ENCODE measurements at regions not wholly inside any gene's neighbourhood (a gene's known extent, or its start where the extent isn't known, plus 50 kb on each side); places are given as distances from the start of the nearest gene placed in this dataset.

DNA sequence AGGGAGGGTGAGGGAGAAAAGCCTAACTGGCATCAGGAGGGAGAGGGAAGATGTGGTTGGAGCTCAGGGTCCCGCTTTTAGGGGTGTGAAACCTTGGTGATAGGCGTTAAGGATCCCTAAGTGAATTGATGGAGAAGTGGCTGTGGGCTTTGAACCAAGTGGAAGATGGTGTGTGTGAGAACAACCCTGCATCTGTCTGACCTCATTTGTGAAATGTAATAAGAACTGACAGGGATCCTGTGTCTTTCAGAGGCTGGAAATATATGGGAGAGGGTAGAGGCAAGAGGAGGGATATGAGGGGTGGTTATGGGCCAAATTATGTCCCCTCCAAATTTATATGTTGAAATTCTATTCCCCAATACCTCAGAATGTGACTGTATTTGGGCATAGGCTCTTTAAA lies 63.8 kb upstream of the NRXN3 start:
- 78% methylated on average over 2 of the region's 2 CpGs for WGBS (ENCODE audit: insufficient coverage)
- ChIA-PET POLR2A (no interaction called here), CTCF (no interaction called here)
- no peak overlapping the region for H3K27ac Mint-ChIP-seq
- intact Hi-C loops (cut with micrococcal nuclease) = no loop called here
- H3K9me3 Mint-ChIP-seq (ENCODE audit: insufficient read depth) = no peaks in the 10 kb centered on the region
- Histone ChIP-seq H3K79me2 (ENCODE audit: control insufficient read depth, insufficient read depth, low read length) (no peaks in the 10 kb centered on the region), H3K4me3 (ENCODE audit: control extremely low read depth in 1 of 5, extremely low read depth in 1 of 5, insufficient read depth in 1 of 5, low read depth in 2 of 5, low read length in 4 of 5) (no peak overlapping the region), H3K36me3 (replicated peaks in 1 of 2; ENCODE audit: control extremely low read depth in 1 of 2, control insufficient read depth in 1 of 2, extremely low read depth in 1 of 2, insufficient read depth in 2 of 2, low read length in 1 of 2) (no peaks in the 10 kb centered on the region), H3K4me2 (replicated peaks; ENCODE audit: low read depth, low read length, poor library complexity, severe bottlenecking) (no peak overlapping the region), H2AFZ (ENCODE audit: insufficient read depth, low read depth, low read length, poor library complexity, severe bottlenecking) (no peak overlapping the region), H3K9me3 (ENCODE audit: control extremely low read depth in 1 of 3, control insufficient read depth in 2 of 3, insufficient read depth in 1 of 3, low read length in 2 of 3) (no peaks in the 10 kb centered on the region), H3K27me3 (replicated peaks in 1 of 4; ENCODE audit: control extremely low read depth in 1 of 4, control insufficient read depth in 3 of 4, insufficient read depth in 4 of 4, low read length in 3 of 4) (no peaks in the 10 kb centered on the region), H4K20me1 (ENCODE audit: control insufficient read depth, insufficient read depth, low read length, poor library complexity, severe bottlenecking) (no peaks in the 10 kb centered on the region), H3K9ac (ENCODE audit: low read length) (no peak overlapping the region), H3K4me1 (ENCODE audit: control insufficient read depth in 2 of 2, insufficient read depth in 2 of 2, low read length in 2 of 2) (no peaks in the 10 kb centered on the region), H3K27ac (ENCODE audit: low read length in 2 of 2) (no peak overlapping the region)
- DNase-seq = no peak
- no peaks in the 10 kb centered on the region for H3K27me3 Mint-ChIP-seq
- no peak for TF ChIP-seq EZH2 (IDR thresholded peaks at IDR 0.05; ENCODE audit: borderline replicate concordance, insufficient read depth, low read depth, low read length, poor library complexity, severe bottlenecking)
- TF ChIP-seq, protein P1, sequence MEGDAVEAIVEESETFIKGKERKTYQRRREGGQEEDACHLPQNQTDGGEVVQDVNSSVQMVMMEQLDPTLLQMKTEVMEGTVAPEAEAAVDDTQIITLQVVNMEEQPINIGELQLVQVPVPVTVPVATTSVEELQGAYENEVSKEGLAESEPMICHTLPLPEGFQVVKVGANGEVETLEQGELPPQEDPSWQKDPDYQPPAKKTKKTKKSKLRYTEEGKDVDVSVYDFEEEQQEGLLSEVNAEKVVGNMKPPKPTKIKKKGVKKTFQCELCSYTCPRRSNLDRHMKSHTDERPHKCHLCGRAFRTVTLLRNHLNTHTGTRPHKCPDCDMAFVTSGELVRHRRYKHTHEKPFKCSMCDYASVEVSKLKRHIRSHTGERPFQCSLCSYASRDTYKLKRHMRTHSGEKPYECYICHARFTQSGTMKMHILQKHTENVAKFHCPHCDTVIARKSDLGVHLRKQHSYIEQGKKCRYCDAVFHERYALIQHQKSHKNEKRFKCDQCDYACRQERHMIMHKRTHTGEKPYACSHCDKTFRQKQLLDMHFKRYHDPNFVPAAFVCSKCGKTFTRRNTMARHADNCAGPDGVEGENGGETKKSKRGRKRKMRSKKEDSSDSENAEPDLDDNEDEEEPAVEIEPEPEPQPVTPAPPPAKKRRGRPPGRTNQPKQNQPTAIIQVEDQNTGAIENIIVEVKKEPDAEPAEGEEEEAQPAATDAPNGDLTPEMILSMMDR (IDR thresholded peaks at IDR 0.05) = no peak
- H3K4me3 Mint-ChIP-seq = no peak overlapping the region
- ATAC-seq (ENCODE audit: low read depth) = no peak
- H3K4me1 Mint-ChIP-seq = no peaks in the 10 kb centered on the region

DNA sequence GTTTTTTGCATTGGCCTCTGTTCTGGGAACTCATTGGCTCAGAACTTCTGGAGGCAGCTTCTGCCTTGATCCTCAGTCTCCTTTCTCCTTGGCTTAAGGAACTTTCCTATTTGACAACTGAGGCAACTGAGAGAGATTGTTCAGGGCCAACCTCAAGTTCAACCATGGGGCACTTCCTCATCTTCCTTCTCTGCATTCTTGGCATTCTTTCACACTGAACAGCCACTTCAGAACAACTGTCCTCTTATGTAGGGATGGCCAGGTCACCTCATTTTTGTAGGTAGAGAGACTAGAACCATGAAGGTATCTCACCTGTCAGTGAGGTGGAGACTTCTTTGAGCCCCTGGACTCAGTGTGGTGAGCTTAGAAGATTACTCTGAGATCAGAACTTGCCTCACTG lies 63.0 kb upstream of the NRXN3 start:
- DNase-seq (no peak), ATAC-seq (ENCODE audit: low read depth) (no peak)
- H3K9me3 ChIP-seq (ENCODE audit: control extremely low read depth in 1 of 3, control insufficient read depth in 2 of 3, insufficient read depth in 1 of 3, low read length in 2 of 3) = no peaks in the 10 kb centered on the region
- H3K79me2 ChIP-seq (ENCODE audit: control insufficient read depth, insufficient read depth, low read length) = no peaks in the 10 kb centered on the region
- H2AFZ ChIP-seq (ENCODE audit: insufficient read depth, low read depth, low read length, poor library complexity, severe bottlenecking) = no peak overlapping the region
- H3K27me3 Mint-ChIP-seq = no peaks in the 10 kb centered on the region
- no peaks in the 10 kb centered on the region for H4K20me1 ChIP-seq (ENCODE audit: control insufficient read depth, insufficient read depth, low read length, poor library complexity, severe bottlenecking)
- no peak overlapping the region for H3K4me2 ChIP-seq (replicated peaks; ENCODE audit: low read depth, low read length, poor library complexity, severe bottlenecking)
- no peaks in the 10 kb centered on the region for H3K4me1 Mint-ChIP-seq
- H3K27me3 ChIP-seq (replicated peaks in 1 of 4; ENCODE audit: control extremely low read depth in 1 of 4, control insufficient read depth in 3 of 4, insufficient read depth in 4 of 4, low read length in 3 of 4) = no peaks in the 10 kb centered on the region
- H3K36me3 ChIP-seq (replicated peaks in 1 of 2; ENCODE audit: control extremely low read depth in 1 of 2, control insufficient read depth in 1 of 2, extremely low read depth in 1 of 2, insufficient read depth in 2 of 2, low read length in 1 of 2) = no peaks in the 10 kb centered on the region
- no peaks in the 10 kb centered on the region for H3K9me3 Mint-ChIP-seq (ENCODE audit: insufficient read depth)
- no peaks in the 10 kb centered on the region for H3K4me1 ChIP-seq (ENCODE audit: control insufficient read depth in 2 of 2, insufficient read depth in 2 of 2, low read length in 2 of 2)
- H3K27ac Mint-ChIP-seq = no peak overlapping the region
- ChIA-PET POLR2A (no interaction called here), CTCF (no interaction called here)
- no peak overlapping the region for H3K9ac ChIP-seq (ENCODE audit: low read length)
- H3K4me3 Mint-ChIP-seq = no peak overlapping the region
- no peak overlapping the region for H3K4me3 ChIP-seq (ENCODE audit: control extremely low read depth in 1 of 5, extremely low read depth in 1 of 5, insufficient read depth in 1 of 5, low read depth in 2 of 5, low read length in 4 of 5)
- intact Hi-C loops (cut with micrococcal nuclease) = no loop called here
- no peak overlapping the region for H3K27ac ChIP-seq (ENCODE audit: low read length in 2 of 2)
- TF ChIP-seq, protein P1 (IDR thresholded peaks at IDR 0.05) = no peak
- no peak for TF ChIP-seq EZH2 (IDR thresholded peaks at IDR 0.05; ENCODE audit: borderline replicate concordance, insufficient read depth, low read depth, low read length, poor library complexity, severe bottlenecking)

Measured in B cell (primary cell).